ENCODE measurements at regions not wholly inside any gene's neighbourhood (a gene's known extent, or its start where the extent isn't known, plus 50 kb on each side); places are given as distances from the start of the nearest gene placed in this dataset.

GRCh38 chr7:116398672-116399071, 100.9 kb upstream of the CAV2 start:
- Histone ChIP-seq H3K4me1 (no peaks in the 10 kb centered on the region), H3K27me3 (no peaks in the 10 kb centered on the region), H3K9me3 (no peaks in the 10 kb centered on the region), H3K27ac (no peak overlapping the region), H3K9ac (ENCODE audit: low read depth in 2 of 2, low read length in 2 of 2) (no peak overlapping the region), H3K36me3 (no peaks in the 10 kb centered on the region), H3K4me3 (no peak overlapping the region)
- no peak for TF ChIP-seq CTCF (IDR thresholded peaks at IDR 0.05)
- intact Hi-C loops (cut with DNase I), result no loop called here
- DNase-seq, result no peak

GRCh38 chr7:116399819-116400218, 99.7 kb upstream of the CAV2 start:
- no peak for TF ChIP-seq CTCF (IDR thresholded peaks at IDR 0.05)
- Histone ChIP-seq H3K36me3 (no peaks in the 10 kb centered on the region), H3K9me3 (no peaks in the 10 kb centered on the region), H3K4me3 (no peak overlapping the region), H3K27me3 (no peaks in the 10 kb centered on the region), H3K27ac (no peak overlapping the region), H3K9ac (ENCODE audit: low read depth in 2 of 2, low read length in 2 of 2) (no peak overlapping the region), H3K4me1 (no peaks in the 10 kb centered on the region)
- intact Hi-C loops (cut with DNase I), result no loop called here
- no peak for DNase-seq

GRCh38 chr7:116400522-116400921, 99.0 kb upstream of the CAV2 start:
- H3K27me3 ChIP-seq, result no peaks in the 10 kb centered on the region
- H3K27ac ChIP-seq, result no peak overlapping the region
- no peaks in the 10 kb centered on the region for H3K4me1 ChIP-seq

GRCh38 chr7:116401711-116402110, 97.8 kb upstream of the CAV2 start:
- Histone ChIP-seq H3K9ac (ENCODE audit: low read depth in 2 of 2, low read length in 2 of 2) (no peak overlapping the region), H3K4me1 (no peaks in the 10 kb centered on the region), H3K9me3 (no peaks in the 10 kb centered on the region), H3K27ac (no peak overlapping the region), H3K27me3 (no peaks in the 10 kb centered on the region), H3K4me3 (no peak overlapping the region), H3K36me3 (no peaks in the 10 kb centered on the region)
- TF ChIP-seq CTCF (IDR thresholded peaks at IDR 0.05), result no peak
- no peak for DNase-seq
- intact Hi-C loops (cut with DNase I), result no loop called here

More at GRCh38 chr7:116400522-116400921, 99.0 kb upstream of the CAV2 start:
- no peaks in the 10 kb centered on the region for H3K36me3 ChIP-seq
- DNase-seq, result no peak
- no peak for TF ChIP-seq CTCF (IDR thresholded peaks at IDR 0.05)
- H3K4me3 ChIP-seq, result no peak overlapping the region
- H3K9me3 ChIP-seq, result no peaks in the 10 kb centered on the region
- intact Hi-C loops (cut with DNase I), result no loop called here
- no peak overlapping the region for H3K9ac ChIP-seq (ENCODE audit: low read depth in 2 of 2, low read length in 2 of 2)

GRCh38 chr7:116403265-116403664, 96.3 kb upstream of the CAV2 start:
- Histone ChIP-seq H3K9ac (ENCODE audit: low read depth in 2 of 2, low read length in 2 of 2) (no peak overlapping the region), H3K4me1 (no peaks in the 10 kb centered on the region), H3K36me3 (no peaks in the 10 kb centered on the region), H3K27ac (no peak overlapping the region), H3K27me3 (no peaks in the 10 kb centered on the region), H3K4me3 (no peak overlapping the region), H3K9me3 (no peaks in the 10 kb centered on the region)
- DNase-seq, result no peak
- intact Hi-C loops (cut with DNase I), result no loop called here
- no peak for TF ChIP-seq CTCF (IDR thresholded peaks at IDR 0.05)

- no peak overlapping the region for H3K27ac ChIP-seq
- TF ChIP-seq CTCF (IDR thresholded peaks at IDR 0.05), result no peak
- no peak overlapping the region for H3K4me3 ChIP-seq
- no peaks in the 10 kb centered on the region for H3K36me3 ChIP-seq
- no peaks in the 10 kb centered on the region for H3K9me3 ChIP-seq
- no peaks in the 10 kb centered on the region for H3K4me1 ChIP-seq
- H3K9ac ChIP-seq (ENCODE audit: low read depth in 2 of 2, low read length in 2 of 2), result no peak overlapping the region
- no peak for DNase-seq
- H3K27me3 ChIP-seq, result no peaks in the 10 kb centered on the region
- intact Hi-C loops (cut with DNase I), result no loop called here
These were observed 95.1 kb upstream of the CAV2 start for GRCh38 chr7:116404389-116404788.

Data from colonic mucosa (tissue), 4 donors.